ENCODE measurements at regions not wholly inside any gene's neighbourhood (a gene's known extent, or its start where the extent isn't known, plus 50 kb on each side); places are given as distances from the start of the nearest gene placed in this dataset.
A peak's percentile ranks its signal among the peaks of the same experiment; 100 is the strongest.

GRCh38 chr10:36385693-36386092, 739.7 kb upstream of the ANKRD30A start:
- Histone ChIP-seq H3K79me2 (ENCODE audit: low read length) (no peaks in the 10 kb centered on the region), H3K36me3 (replicated peaks; ENCODE audit: insufficient read depth, low read length) (no peaks in the 10 kb centered on the region), H3K4me1 (ENCODE audit: low read length) (peaks cover 6% of the 10 kb centered on the region; the same call in 1 of the 2 replicates), H3K9me2 (replicated peaks; ENCODE audit: insufficient read depth, low read length) (no peaks in the 10 kb centered on the region), H4K20me1 (ENCODE audit: insufficient read depth, low read length) (no peaks in the 10 kb centered on the region), H3K27ac (ENCODE audit: low read length) (no peak overlapping the region), H3K4me3 (ENCODE audit: low read length) (no peak overlapping the region), H3K27me3 (replicated peaks; ENCODE audit: insufficient read depth, low read length) (no peaks in the 10 kb centered on the region), H3K9ac (ENCODE audit: low read length) (no peak overlapping the region), H3F3A (ENCODE audit: insufficient read depth, low read length) (no peaks in the 10 kb centered on the region), H3K9me3 (replicated peaks; ENCODE audit: insufficient read depth, low read length) (no peaks in the 10 kb centered on the region), H3K4me2 (ENCODE audit: low read depth, low read length) (no peak overlapping the region), H2AFZ (ENCODE audit: low read length) (no peak overlapping the region)
- no peak for DNase-seq
- TF ChIP-seq CTCF (IDR thresholded peaks at IDR 0.05; ENCODE audit: low read length) (no peak), EZH2 (optimal IDR thresholded peaks at IDR 0.05; ENCODE audit: low read depth, low read length) (no peak), EZH2phosphoT487 (IDR thresholded peaks at IDR 0.05; ENCODE audit: low read length) (no peak)

- peak; percentile 66 for DNase-seq
- no peaks in the 10 kb centered on the region for H3K27me3 ChIP-seq (replicated peaks; ENCODE audit: insufficient read depth, low read length)
- H3K9me3 ChIP-seq (replicated peaks; ENCODE audit: insufficient read depth, low read length): no peaks in the 10 kb centered on the region
- H3K27ac ChIP-seq (ENCODE audit: low read length): no peak overlapping the region
- H3K4me2 ChIP-seq (ENCODE audit: low read depth, low read length): peak overlapping the region; percentile 27; the same call in 1 of the 2 replicates
- no peaks in the 10 kb centered on the region for H3K36me3 ChIP-seq (replicated peaks; ENCODE audit: insufficient read depth, low read length)
- no peak overlapping the region for H3K9ac ChIP-seq (ENCODE audit: low read length)
- H3F3A ChIP-seq (ENCODE audit: insufficient read depth, low read length): no peaks in the 10 kb centered on the region
- no peak for TF ChIP-seq EZH2phosphoT487 (IDR thresholded peaks at IDR 0.05; ENCODE audit: low read length)
- H4K20me1 ChIP-seq (ENCODE audit: insufficient read depth, low read length): no peaks in the 10 kb centered on the region
- H2AFZ ChIP-seq (ENCODE audit: low read length): peak overlapping the region; percentile 33; the same call in 1 of the 2 replicates
- H3K79me2 ChIP-seq (ENCODE audit: low read length): no peaks in the 10 kb centered on the region
- peaks cover 6% of the 10 kb centered on the region; the same call in 1 of the 2 replicates for H3K4me1 ChIP-seq (ENCODE audit: low read length)
- no peak overlapping the region for H3K4me3 ChIP-seq (ENCODE audit: low read length)
- no peaks in the 10 kb centered on the region for H3K9me2 ChIP-seq (replicated peaks; ENCODE audit: insufficient read depth, low read length)
Measured at GRCh38 chr10:36383349-36383748, 741.3 kb upstream of the FZD8 start.

GRCh38 chr10:36381748-36382147, 739.7 kb upstream of the FZD8 start:
- no peak for DNase-seq
- TF ChIP-seq EZH2phosphoT487 (IDR thresholded peaks at IDR 0.05; ENCODE audit: low read length) (no peak), EZH2 (optimal IDR thresholded peaks at IDR 0.05; ENCODE audit: low read depth, low read length) (no peak), CTCF (IDR thresholded peaks at IDR 0.05; ENCODE audit: low read length) (no peak)
- H3K4me1 ChIP-seq (ENCODE audit: low read length): peaks cover 6% of the 10 kb centered on the region; the same call in 1 of the 2 replicates
- H3K9me3 ChIP-seq (replicated peaks; ENCODE audit: insufficient read depth, low read length): no peaks in the 10 kb centered on the region
- H4K20me1 ChIP-seq (ENCODE audit: insufficient read depth, low read length): no peaks in the 10 kb centered on the region
- no peaks in the 10 kb centered on the region for H3K36me3 ChIP-seq (replicated peaks; ENCODE audit: insufficient read depth, low read length)
- H2AFZ ChIP-seq (ENCODE audit: low read length): no peak overlapping the region
- H3F3A ChIP-seq (ENCODE audit: insufficient read depth, low read length): no peaks in the 10 kb centered on the region
- no peak overlapping the region for H3K4me2 ChIP-seq (ENCODE audit: low read depth, low read length)
- no peaks in the 10 kb centered on the region for H3K79me2 ChIP-seq (ENCODE audit: low read length)
- H3K9me2 ChIP-seq (replicated peaks; ENCODE audit: insufficient read depth, low read length): no peaks in the 10 kb centered on the region
- no peak overlapping the region for H3K9ac ChIP-seq (ENCODE audit: low read length)
- no peak overlapping the region for H3K4me3 ChIP-seq (ENCODE audit: low read length)
- H3K27me3 ChIP-seq (replicated peaks; ENCODE audit: insufficient read depth, low read length): no peaks in the 10 kb centered on the region
- H3K27ac ChIP-seq (ENCODE audit: low read length): no peak overlapping the region

- H3K36me3 ChIP-seq (replicated peaks; ENCODE audit: insufficient read depth, low read length): no peaks in the 10 kb centered on the region
Measured at GRCh38 chr10:36380538-36380937, 738.4 kb upstream of the FZD8 start.

More at GRCh38 chr10:36380538-36380937, 738.4 kb upstream of the FZD8 start:
- Histone ChIP-seq H3K9me2 (replicated peaks; ENCODE audit: insufficient read depth, low read length) (no peaks in the 10 kb centered on the region), H4K20me1 (ENCODE audit: insufficient read depth, low read length) (no peaks in the 10 kb centered on the region), H3K27ac (ENCODE audit: low read length) (no peak overlapping the region), H2AFZ (ENCODE audit: low read length) (no peak overlapping the region), H3F3A (ENCODE audit: insufficient read depth, low read length) (no peaks in the 10 kb centered on the region), H3K9ac (ENCODE audit: low read length) (no peak overlapping the region), H3K27me3 (replicated peaks; ENCODE audit: insufficient read depth, low read length) (no peaks in the 10 kb centered on the region), H3K9me3 (replicated peaks; ENCODE audit: insufficient read depth, low read length) (no peaks in the 10 kb centered on the region), H3K4me2 (ENCODE audit: low read depth, low read length) (no peak overlapping the region), H3K4me1 (ENCODE audit: low read length) (peaks cover 6% of the 10 kb centered on the region; the same call in 1 of the 2 replicates), H3K4me3 (ENCODE audit: low read length) (no peak overlapping the region), H3K79me2 (ENCODE audit: low read length) (no peaks in the 10 kb centered on the region)
- TF ChIP-seq CTCF (IDR thresholded peaks at IDR 0.05; ENCODE audit: low read length) (no peak), EZH2 (optimal IDR thresholded peaks at IDR 0.05; ENCODE audit: low read depth, low read length) (no peak), EZH2phosphoT487 (IDR thresholded peaks at IDR 0.05; ENCODE audit: low read length) (no peak)
- no peak for DNase-seq

Data from MM.1S (cell line).